SIG-M5 treated with dmso at 0.1 percent for 504 hours (cell line): ENCODE measurements at regions not wholly inside any gene's neighbourhood (a gene's known extent, or its start where the extent isn't known, plus 50 kb on each side); places are given as distances from the start of the nearest gene placed in this dataset.

ENCODE experiments used
- DNase-seq: peaks from one replicate; lab custom pipeline; 2025; ENCODE audit not compliant: unreplicated experiment; lab: John Stamatoyannopoulos, UW

GRCh38 chr3:153023896-153024295 is 138.1 kb upstream of the RAP2B start:
- DNase-seq: no peak

- peak; percentile 73 for DNase-seq
These were observed 136.0 kb upstream of the RAP2B start for GRCh38 chr3:153026026-153026425.

- DNase-seq: no peak
These were observed 133.6 kb upstream of the RAP2B start for GRCh38 chr3:153028381-153028780.

GRCh38 chr3:153029350-153029749 is 132.7 kb upstream of the RAP2B start:
- DNase-seq: no peak

GRCh38 chr3:153032891-153033290 is 129.1 kb upstream of the RAP2B start:
- DNase-seq: no peak

GRCh38 chr3:153036846-153037245 is 125.2 kb upstream of the RAP2B start:
- DNase-seq: no peak

GRCh38 chr3:153038367-153038766 is 123.7 kb upstream of the RAP2B start:
- no peak for DNase-seq

GRCh38 chr3:153038779-153039178 is 123.2 kb upstream of the RAP2B start:
- DNase-seq: no peak

- DNase-seq: no peak
These were observed 120.8 kb upstream of the RAP2B start for GRCh38 chr3:153041181-153041580.

- DNase-seq: no peak
These were observed 119.9 kb upstream of the RAP2B start for GRCh38 chr3:153042088-153042487.

- no peak for DNase-seq
These were observed 118.2 kb upstream of the RAP2B start for GRCh38 chr3:153043729-153044328.

GRCh38 chr3:153045150-153045549 is 116.9 kb upstream of the RAP2B start:
- DNase-seq: no peak

GRCh38 chr3:153050978-153051377 is 111.0 kb upstream of the RAP2B start:
- no peak for DNase-seq

- peak; percentile 32 for DNase-seq
These were observed 110.5 kb upstream of the RAP2B start for GRCh38 chr3:153051427-153052095.

GRCh38 chr3:153052096-153052460 is 109.9 kb upstream of the RAP2B start:
- peak; percentile 85 for DNase-seq

GRCh38 chr3:153055217-153055616 is 106.8 kb upstream of the RAP2B start:
- no peak for DNase-seq

- no peak for DNase-seq
These were observed 106.2 kb upstream of the RAP2B start for GRCh38 chr3:153055779-153056178.

- peak; percentile 60 for DNase-seq
These were observed 103.9 kb upstream of the RAP2B start for GRCh38 chr3:153058031-153058688.

- no peak for DNase-seq
These were observed 101.7 kb upstream of the RAP2B start for GRCh38 chr3:153060346-153060745.

- no peak for DNase-seq
These were observed 100.0 kb upstream of the RAP2B start for GRCh38 chr3:153061938-153062528.

GRCh38 chr3:153063337-153063736 is 98.7 kb upstream of the RAP2B start:
- DNase-seq: no peak

GRCh38 chr3:153066983-153067382 is 95.0 kb upstream of the RAP2B start:
- no peak for DNase-seq
